Muscle of arm (tissue), 1 donor: ENCODE measurements at regions not wholly inside any gene's neighbourhood (a gene's known extent, or its start where the extent isn't known, plus 50 kb on each side); places are given as distances from the start of the nearest gene placed in this dataset.
"Not testable (repeated sequence)": the region's sequence is repeated elsewhere in the genome, so short reads cannot be mapped to it uniquely, and the experiment has no call there.

Source experiments
- DNase-seq: peaks from one replicate; pipeline ENCODE4 v3.0.0-alpha.2; 2013

GRCh38 chr1:106249810-106250209, 806.7 kb upstream of the PRMT6 start:
- DNase-seq = no peak

- DNase-seq = no peak
Measured at GRCh38 chr1:106254748-106255147, 801.7 kb upstream of the PRMT6 start.

- DNase-seq = no peak
Measured at GRCh38 chr1:106266786-106267185, 789.7 kb upstream of the PRMT6 start.

- peak; percentile 7 for DNase-seq
Measured at GRCh38 chr1:106268070-106268469, 788.4 kb upstream of the PRMT6 start.

- peak; percentile 39 for DNase-seq
Measured at GRCh38 chr1:106276871-106277270, 779.6 kb upstream of the PRMT6 start.

GRCh38 chr1:106277786-106278185, 778.7 kb upstream of the PRMT6 start:
- DNase-seq = no peak

- DNase-seq = no peak
Measured at GRCh38 chr1:106278716-106279115, 777.8 kb upstream of the PRMT6 start.

GRCh38 chr1:106289265-106289928, 767.1 kb upstream of the PRMT6 start:
- no peak for DNase-seq

- DNase-seq = peak; percentile 24
Measured at GRCh38 chr1:106290805-106291501, 765.5 kb upstream of the PRMT6 start.

- no peak for DNase-seq
Measured at GRCh38 chr1:106292130-106292529, 764.3 kb upstream of the PRMT6 start.

- DNase-seq = no peak
Measured at GRCh38 chr1:106296431-106296830, 760.0 kb upstream of the PRMT6 start.

- no peak for DNase-seq
Measured at GRCh38 chr1:106304106-106304505, 752.4 kb upstream of the PRMT6 start.

GRCh38 chr1:106319612-106320011, 736.9 kb upstream of the PRMT6 start:
- DNase-seq = no peak

GRCh38 chr1:106325600-106325999, 730.9 kb upstream of the PRMT6 start:
- DNase-seq = no peak

- DNase-seq = no peak
Measured at GRCh38 chr1:106344494-106344893, 712.0 kb upstream of the PRMT6 start.

GRCh38 chr1:106360252-106360651, 696.2 kb upstream of the PRMT6 start:
- no peak for DNase-seq

GRCh38 chr1:106366627-106367319, 689.7 kb upstream of the PRMT6 start:
- no peak for DNase-seq

- DNase-seq = no peak
Measured at GRCh38 chr1:106378261-106378660, 678.2 kb upstream of the PRMT6 start.

- no peak for DNase-seq
Measured at GRCh38 chr1:106380772-106381171, 675.7 kb upstream of the PRMT6 start.

GRCh38 chr1:106389160-106389559, 667.3 kb upstream of the PRMT6 start:
- not testable (repeated sequence) for DNase-seq

GRCh38 chr1:106393046-106393445, 663.4 kb upstream of the PRMT6 start:
- no peak for DNase-seq

- DNase-seq = no peak
Measured at GRCh38 chr1:106396020-106396419, 660.5 kb upstream of the PRMT6 start.

- no peak for DNase-seq
Measured at GRCh38 chr1:106398391-106398790, 658.1 kb upstream of the PRMT6 start.
